HL-60 (cell line): ENCODE measurements at regions not wholly inside any gene's neighbourhood (a gene's known extent, or its start where the extent isn't known, plus 50 kb on each side); places are given as distances from the start of the nearest gene placed in this dataset.
"Not testable (repeated sequence)": the region's sequence is repeated elsewhere in the genome, so short reads cannot be mapped to it uniquely, and the experiment has no call there.

ENCODE experiments used
- DNase-seq, 2 experiments: peaks; one replicate each; pipeline ENCODE4 v3.0.0-alpha.2; 2010 to 2020; ENCODE audit warnings: low read depth in 1 of 2, low spot score in 1 of 2
- H3K27ac ChIP-seq: fragments of 250-450 bp; sonication (Bioruptor Pico); replicated peaks from 2 replicates; pipeline ENCODE4 v1.5.1; 2020; ENCODE audit warnings: mild to moderate bottlenecking, moderate library complexity
- H3K27me3 ChIP-seq: fragments of 250-450 bp; sonication (Bioruptor Pico); 2 replicates; pipeline ENCODE4 v1.5.1; 2021; ENCODE audit warnings: mild to moderate bottlenecking, moderate library complexity; ENCODE audit not compliant: insufficient read depth, poor library complexity, severe bottlenecking
- H3K4me3 ChIP-seq: replicated peaks from 2 replicates; pipeline ENCODE4 v1.5.1; 2011; ENCODE audit warnings: mild to moderate bottlenecking, control low read depth, low read length; ENCODE audit not compliant: insufficient read depth
- CTCF ChIP-seq: IDR thresholded peaks from one replicate; pipeline ENCODE4 v1.5.1; 2011; ENCODE audit warnings: low read length, control low read depth, inconsistent platforms; ENCODE audit not compliant: insufficient read depth
- GABPA ChIP-seq: IDR thresholded peaks from 2 replicates; pipeline ENCODE4 v1.6.1; 2012; ENCODE audit warnings: low read depth
- POLR2AphosphoS5 ChIP-seq: IDR thresholded peaks from 2 replicates; pipeline ENCODE4 v1.6.1; 2012; ENCODE audit warnings: low read depth
- REST ChIP-seq: IDR thresholded peaks from 2 replicates; pipeline ENCODE4 v1.6.1; 2012; ENCODE audit warnings: low read depth; ENCODE audit not compliant: insufficient replicate concordance
- SPI1 ChIP-seq: IDR thresholded peaks from 2 replicates; pipeline ENCODE4 v1.6.1; 2012; ENCODE audit warnings: low read depth, mild to moderate bottlenecking, borderline replicate concordance

GRCh38 chr6:4412077-4412476, 276.7 kb upstream of the ECI2 start:
- DNase-seq = no peak
- Histone ChIP-seq H3K4me3 (no peak overlapping the region), H3K27ac (no peak overlapping the region), H3K27me3 (no peaks in the 10 kb centered on the region)
- TF ChIP-seq CTCF (no peak), POLR2AphosphoS5 (no peak), REST (no peak), SPI1 (no peak), GABPA (no peak)

GRCh38 chr6:4407710-4408109, 272.3 kb upstream of the ECI2 start:
- H3K27me3 ChIP-seq, H3K27ac ChIP-seq, H3K4me3 ChIP-seq: not testable (repeated sequence)
- peak; percentile 97 for TF ChIP-seq SPI1
- DNase-seq = peak in 1 of 2 experiments; percentile 12

GRCh38 chr6:4405621-4406212, 270.3 kb upstream of the ECI2 start:
- H3K27ac ChIP-seq = no peak overlapping the region
- DNase-seq = no peak
- H3K27me3 ChIP-seq = no peaks in the 10 kb centered on the region
- no peak overlapping the region for H3K4me3 ChIP-seq
- TF ChIP-seq POLR2AphosphoS5 = no peak
- no peak for TF ChIP-seq CTCF
- no peak for TF ChIP-seq REST
- TF ChIP-seq GABPA = no peak
- TF ChIP-seq SPI1 = no peak

- no peak overlapping the region for H3K4me3 ChIP-seq
- no peak overlapping the region for H3K27ac ChIP-seq
- no peak for DNase-seq
- TF ChIP-seq SPI1 (no peak), GABPA (no peak), POLR2AphosphoS5 (no peak)
- H3K27me3 ChIP-seq = no peaks in the 10 kb centered on the region
Measured at GRCh38 chr6:4404415-4404814, 269.0 kb upstream of the ECI2 start.

GRCh38 chr6:4403828-4404227, 268.5 kb upstream of the ECI2 start:
- Histone ChIP-seq H3K27me3 (no peaks in the 10 kb centered on the region), H3K4me3 (no peak overlapping the region), H3K27ac (no peak overlapping the region)
- DNase-seq = no peak
- TF ChIP-seq GABPA (no peak), CTCF (no peak), REST (no peak), POLR2AphosphoS5 (no peak), SPI1 (no peak)
